Breast epithelium (tissue), 4 donors: ENCODE measurements at regions not wholly inside any gene's neighbourhood (a gene's known extent, or its start where the extent isn't known, plus 50 kb on each side); places are given as distances from the start of the nearest gene placed in this dataset.

Experiments used
- DNase-seq, 2 donors: peaks; one replicate each; pipeline ENCODE4 v3.0.0-alpha.2; 2019; ENCODE audit warnings: low spot score in 2 of 2
- H3K27ac ChIP-seq, 2 donors: fragments of 200-600 bp; sonication (generic) in 1 of 2; one replicate each; pipeline ENCODE4 v1.5.1; 2016 to 2019; ENCODE audit warnings: mild to moderate bottlenecking in 1 of 2
- H3K27me3 ChIP-seq, 2 donors: fragments of 200-600 bp; sonication (generic) in 1 of 2; one replicate each; pipeline versions ENCODE4 v1.5.1 to v1.6.0; 2017 to 2019; ENCODE audit warnings: control low read depth in 1 of 2, mild to moderate bottlenecking in 1 of 2
- H3K36me3 ChIP-seq: fragments of 200-600 bp; one replicate; pipeline ENCODE4 v1.5.1; 2019
- H3K4me1 ChIP-seq, 2 donors: fragments of 200-600 bp; sonication (generic); one replicate each; pipeline ENCODE4 v1.5.1; 2016 to 2019; ENCODE audit warnings: control low read depth in 1 of 2
- H3K4me3 ChIP-seq, 3 donors: fragments of 200-600 bp; sonication (generic); 1 replicate in 2 of 3; 2 replicates in 1 of 3; pipeline ENCODE4 v1.5.1; 2016 to 2019; ENCODE audit warnings: mild to moderate bottlenecking in 3 of 3, moderate library complexity in 2 of 3
- H3K9me3 ChIP-seq, 2 donors: fragments of 200-600 bp; sonication (generic) in 1 of 2; one replicate each; pipeline ENCODE4 v1.5.1; 2016 to 2019; ENCODE audit warnings: control low read depth in 1 of 2
- POLR2A ChIP-seq: fragments of 450-650 bp; IDR thresholded peaks from one replicate; pipeline ENCODE4 v1.6.1; 2016; ENCODE audit warnings: antibody characterized with exemption, mild to moderate bottlenecking, moderate library complexity
- POLR2AphosphoS5 ChIP-seq, 3 donors: sonication (generic); formaldehyde crosslinking; IDR thresholded peaks; one replicate each; pipeline ENCODE4 v1.6.1; 2017; ENCODE audit warnings: antibody characterized with exemption in 3 of 3
- intact Hi-C: fragments of 100-400 bp; cut with DNase I; formaldehyde crosslinking; loops from one replicate; pipeline ENCODE4 v1.15.1; 2023; ENCODE audit warnings: low total_unique reads
- TF ChIP-seq, protein P1 (sequence below), 3 donors: fragments of 450-650 bp; IDR thresholded peaks; one replicate each; pipeline ENCODE4 v1.5.1; 2016 to 2017; ENCODE audit warnings: antibody characterized with exemption in 3 of 3, mild to moderate bottlenecking in 3 of 3, moderate library complexity in 3 of 3

- no peak for DNase-seq
- intact Hi-C loops = no loop called here
- H3K27me3 ChIP-seq = no peaks in the 10 kb centered on the region
- no peak for TF ChIP-seq POLR2A
- TF ChIP-seq POLR2AphosphoS5 (IDR thresholded peaks at IDR 0.05) = no peak
- TF ChIP-seq, protein P1, sequence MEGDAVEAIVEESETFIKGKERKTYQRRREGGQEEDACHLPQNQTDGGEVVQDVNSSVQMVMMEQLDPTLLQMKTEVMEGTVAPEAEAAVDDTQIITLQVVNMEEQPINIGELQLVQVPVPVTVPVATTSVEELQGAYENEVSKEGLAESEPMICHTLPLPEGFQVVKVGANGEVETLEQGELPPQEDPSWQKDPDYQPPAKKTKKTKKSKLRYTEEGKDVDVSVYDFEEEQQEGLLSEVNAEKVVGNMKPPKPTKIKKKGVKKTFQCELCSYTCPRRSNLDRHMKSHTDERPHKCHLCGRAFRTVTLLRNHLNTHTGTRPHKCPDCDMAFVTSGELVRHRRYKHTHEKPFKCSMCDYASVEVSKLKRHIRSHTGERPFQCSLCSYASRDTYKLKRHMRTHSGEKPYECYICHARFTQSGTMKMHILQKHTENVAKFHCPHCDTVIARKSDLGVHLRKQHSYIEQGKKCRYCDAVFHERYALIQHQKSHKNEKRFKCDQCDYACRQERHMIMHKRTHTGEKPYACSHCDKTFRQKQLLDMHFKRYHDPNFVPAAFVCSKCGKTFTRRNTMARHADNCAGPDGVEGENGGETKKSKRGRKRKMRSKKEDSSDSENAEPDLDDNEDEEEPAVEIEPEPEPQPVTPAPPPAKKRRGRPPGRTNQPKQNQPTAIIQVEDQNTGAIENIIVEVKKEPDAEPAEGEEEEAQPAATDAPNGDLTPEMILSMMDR (IDR thresholded peaks at IDR 0.05) = no peak
- no peaks in the 10 kb centered on the region for H3K9me3 ChIP-seq
- no peak overlapping the region for H3K4me3 ChIP-seq
- H3K27ac ChIP-seq = no peak overlapping the region
- H3K36me3 ChIP-seq = no peaks in the 10 kb centered on the region
- H3K4me1 ChIP-seq = no peaks in the 10 kb centered on the region
These were observed 65.8 kb downstream of the SALL1 start for GRCh38 chr16:51085271-51085670.

DNA sequence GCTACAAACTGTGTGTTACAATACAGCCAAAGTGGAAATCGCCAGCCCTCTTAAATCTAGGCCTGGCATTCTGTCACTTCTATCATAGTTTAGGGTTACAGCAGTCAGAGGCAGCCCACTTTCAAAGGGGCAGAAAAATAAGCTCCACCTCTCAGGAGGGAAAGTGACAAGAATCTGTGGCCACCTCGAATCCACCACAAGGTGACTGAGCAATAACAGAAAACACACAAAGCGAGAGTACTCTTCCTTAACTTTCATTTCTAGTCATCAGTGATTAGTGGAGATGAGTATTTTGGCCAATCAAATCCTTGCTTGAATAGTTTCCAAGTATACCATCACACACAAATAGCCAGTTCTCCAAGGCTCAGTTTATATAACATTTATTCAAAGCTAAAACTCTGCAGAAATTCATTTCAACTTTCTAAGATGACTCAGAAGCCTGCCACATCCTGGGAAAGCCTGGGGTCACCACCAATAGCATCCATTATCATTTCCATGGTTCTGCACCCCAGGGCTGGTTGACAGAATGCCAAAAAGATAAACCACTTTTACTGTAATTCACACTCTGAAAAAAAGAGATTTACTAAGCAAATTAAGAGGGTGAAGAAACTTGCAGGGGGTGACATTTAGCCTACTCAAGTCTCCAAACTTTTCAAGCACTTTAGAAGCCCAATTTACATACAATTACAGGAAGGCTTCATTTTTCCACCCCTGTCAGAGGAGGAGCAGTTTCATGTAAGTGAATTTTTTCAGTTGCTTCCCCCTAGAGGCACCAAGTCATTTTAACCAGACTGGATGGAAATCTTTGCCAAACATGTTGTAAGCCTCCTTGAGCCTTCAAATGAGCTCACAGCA lies 66.8 kb downstream of the SALL1 start:
- Histone ChIP-seq H3K27ac (no peak overlapping the region), H3K9me3 (peaks cover 0 to 2% of the 10 kb centered on the region in 2 donors), H3K27me3 (no peaks in the 10 kb centered on the region), H3K36me3 (no peaks in the 10 kb centered on the region), H3K4me1 (no peaks in the 10 kb centered on the region), H3K4me3 (no peak overlapping the region)
- intact Hi-C loops = no loop called here
- TF ChIP-seq, protein P1 (IDR thresholded peaks at IDR 0.05) = no peak
- TF ChIP-seq POLR2AphosphoS5 (IDR thresholded peaks at IDR 0.05) = no peak
- no peak for TF ChIP-seq POLR2A
- DNase-seq = no peak

- Histone ChIP-seq H3K27me3 (no peaks in the 10 kb centered on the region), H3K4me3 (no peak overlapping the region), H3K27ac (no peak overlapping the region), H3K36me3 (no peaks in the 10 kb centered on the region), H3K9me3 (peaks cover 0 to 6% of the 10 kb centered on the region in 2 donors), H3K4me1 (no peaks in the 10 kb centered on the region)
- intact Hi-C loops = no loop called here
- no peak for DNase-seq
- TF ChIP-seq POLR2A (no peak), POLR2AphosphoS5 (IDR thresholded peaks at IDR 0.05) (no peak)
- TF ChIP-seq, protein P1 (IDR thresholded peaks at IDR 0.05) = no peak
These were observed 78.5 kb downstream of the SALL1 start for GRCh38 chr16:51072591-51072990.

GRCh38 chr16:51071326-51071725 lies 79.7 kb downstream of the SALL1 start:
- intact Hi-C loops = no loop called here
- TF ChIP-seq, protein P1 (IDR thresholded peaks at IDR 0.05) = no peak
- TF ChIP-seq POLR2A (no peak), POLR2AphosphoS5 (IDR thresholded peaks at IDR 0.05) (no peak)
- no peak overlapping the region for H3K4me3 ChIP-seq
- no peaks in the 10 kb centered on the region for H3K36me3 ChIP-seq
- no peaks in the 10 kb centered on the region for H3K27me3 ChIP-seq
- no peak overlapping the region for H3K27ac ChIP-seq
- no peaks in the 10 kb centered on the region for H3K9me3 ChIP-seq
- no peak for DNase-seq
- H3K4me1 ChIP-seq = no peaks in the 10 kb centered on the region

DNA sequence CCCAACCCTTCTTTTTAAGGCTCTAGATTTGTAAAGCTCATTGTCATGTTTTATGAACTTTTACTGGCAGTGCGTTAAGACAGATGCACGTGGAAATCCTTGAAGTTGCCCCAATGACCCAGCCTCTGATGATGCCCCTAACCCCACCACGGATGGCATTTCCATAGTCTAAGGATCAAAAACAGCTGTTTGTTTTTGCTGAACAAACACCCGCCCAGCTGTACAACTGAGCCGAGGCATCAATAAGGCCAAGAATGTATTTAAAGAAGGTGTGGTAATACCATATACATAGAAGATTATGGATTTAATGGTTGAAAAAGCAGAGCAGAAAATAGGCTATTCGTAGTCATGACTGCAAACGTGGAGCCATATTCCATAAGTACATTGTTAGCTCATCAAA lies 83.7 kb downstream of the SALL1 start:
- H3K4me3 ChIP-seq = no peak overlapping the region
- TF ChIP-seq POLR2A = no peak
- no peak for TF ChIP-seq POLR2AphosphoS5 (IDR thresholded peaks at IDR 0.05)
- TF ChIP-seq, protein P1 (IDR thresholded peaks at IDR 0.05) = no peak
- no peak for DNase-seq
- no peaks in the 10 kb centered on the region for H3K36me3 ChIP-seq
- no peaks in the 10 kb centered on the region for H3K4me1 ChIP-seq
- no peaks in the 10 kb centered on the region for H3K9me3 ChIP-seq
- intact Hi-C loops = no loop called here
- no peak overlapping the region for H3K27ac ChIP-seq
- no peaks in the 10 kb centered on the region for H3K27me3 ChIP-seq
